8988T (cell line): ENCODE measurements at regions not wholly inside any gene's neighbourhood (a gene's known extent, or its start where the extent isn't known, plus 50 kb on each side); places are given as distances from the start of the nearest gene placed in this dataset.
"Not testable (repeated sequence)": the region's sequence is repeated elsewhere in the genome, so short reads cannot be mapped to it uniquely, and the experiment has no call there.

Experiments used
- DNase-seq: peaks from one replicate; pipeline ENCODE4 v3.0.0; 2011

DNA sequence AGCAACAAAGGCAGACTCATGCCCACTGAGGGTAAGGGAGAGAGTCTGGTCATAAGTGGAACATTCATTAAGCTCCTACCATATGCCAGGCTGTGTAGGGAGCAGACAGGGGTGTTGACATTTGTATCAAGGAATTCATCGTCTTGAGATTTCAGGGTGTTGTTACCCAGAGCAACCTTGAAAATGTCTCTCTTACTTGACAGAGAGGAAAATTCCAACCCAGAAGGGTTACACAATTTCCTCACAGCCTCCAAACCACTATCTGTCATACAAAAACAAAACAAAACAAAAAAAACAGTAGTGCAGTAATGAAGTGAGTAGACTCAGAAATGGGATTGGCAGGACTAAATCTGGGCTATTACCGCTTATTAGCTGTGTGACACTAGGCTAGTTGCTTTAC lies 113.2 kb downstream of the MIAT start:
- DNase-seq: no peak

DNA sequence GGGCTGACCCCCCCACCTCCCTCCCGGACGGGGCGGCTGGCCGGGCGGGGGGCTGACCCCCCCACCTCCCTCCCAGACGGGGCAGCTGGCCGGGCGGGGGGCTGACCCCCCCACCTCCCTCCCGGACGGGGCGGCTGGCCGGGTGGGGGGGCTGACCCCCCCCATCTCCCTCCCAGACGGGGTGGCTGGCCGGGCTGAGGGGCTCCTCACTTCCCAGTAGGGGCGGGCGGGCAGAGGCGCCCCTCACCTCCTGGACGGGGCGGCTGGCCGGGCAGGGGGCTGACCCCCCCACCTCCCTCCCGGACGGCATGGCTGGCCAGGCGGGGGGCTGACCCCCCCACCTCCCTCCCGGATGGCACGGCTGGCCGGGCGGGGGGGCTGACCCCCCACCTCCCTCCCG lies 115.7 kb downstream of the MIAT start:
- DNase-seq: not testable (repeated sequence)

- no peak for DNase-seq
Observed at GRCh38 chr22:26775394-26775793, 118.0 kb downstream of the MIAT start.

- DNase-seq: no peak
Observed at GRCh38 chr22:26777156-26777801, 119.9 kb downstream of the MIAT start.

- DNase-seq: no peak
Observed at GRCh38 chr22:26778372-26778771, 121.0 kb downstream of the MIAT start.

GRCh38 chr22:26779108-26779507 lies 121.7 kb downstream of the MIAT start:
- DNase-seq: no peak

DNA sequence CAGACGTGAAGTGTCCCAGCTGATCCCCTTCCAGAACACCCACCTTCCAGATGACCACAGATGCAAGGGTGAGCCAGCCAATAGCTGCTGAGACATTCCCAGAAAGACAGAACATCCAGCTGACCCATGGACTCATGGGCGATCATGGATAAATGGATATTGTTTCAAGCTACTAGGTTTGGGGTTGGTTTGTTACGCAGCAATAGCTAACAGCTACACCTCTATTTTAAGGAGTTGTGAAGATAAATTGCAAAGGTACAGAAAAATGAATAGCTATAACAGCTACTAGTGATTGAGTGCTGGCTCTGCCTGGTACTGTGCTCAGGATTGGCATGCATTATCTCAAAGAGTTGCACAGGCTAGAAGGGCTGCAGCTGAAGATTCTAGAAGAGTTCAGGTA lies 122.5 kb downstream of the MIAT start:
- DNase-seq: no peak

GRCh38 chr22:26780521-26780920 lies 123.1 kb downstream of the MIAT start:
- DNase-seq: no peak

GRCh38 chr22:26781062-26781461 lies 123.7 kb downstream of the MIAT start:
- DNase-seq: no peak

DNA sequence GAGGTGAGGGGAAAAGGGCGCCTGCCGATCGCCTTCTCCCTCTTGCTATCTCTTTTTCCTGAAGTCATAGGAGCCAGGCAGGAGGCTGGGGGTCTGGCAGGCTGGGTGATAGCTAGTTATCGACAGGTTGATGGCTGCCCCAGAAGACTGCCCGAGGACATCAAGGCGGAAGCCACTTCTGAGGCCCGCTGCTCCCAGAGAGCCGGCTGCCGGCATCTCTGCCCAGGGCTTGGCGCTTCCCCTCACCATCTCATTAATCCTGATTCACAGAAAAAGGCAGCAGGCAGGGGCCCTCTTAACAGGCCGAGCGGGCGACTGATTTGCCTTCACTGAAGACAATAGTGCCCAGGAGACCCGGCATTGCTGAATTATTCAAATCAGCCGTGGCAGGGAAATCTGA lies 124.2 kb downstream of the MIAT start:
- no peak for DNase-seq

- no peak for DNase-seq
Observed at GRCh38 chr22:26783885-26784284, 126.5 kb downstream of the MIAT start.

DNA sequence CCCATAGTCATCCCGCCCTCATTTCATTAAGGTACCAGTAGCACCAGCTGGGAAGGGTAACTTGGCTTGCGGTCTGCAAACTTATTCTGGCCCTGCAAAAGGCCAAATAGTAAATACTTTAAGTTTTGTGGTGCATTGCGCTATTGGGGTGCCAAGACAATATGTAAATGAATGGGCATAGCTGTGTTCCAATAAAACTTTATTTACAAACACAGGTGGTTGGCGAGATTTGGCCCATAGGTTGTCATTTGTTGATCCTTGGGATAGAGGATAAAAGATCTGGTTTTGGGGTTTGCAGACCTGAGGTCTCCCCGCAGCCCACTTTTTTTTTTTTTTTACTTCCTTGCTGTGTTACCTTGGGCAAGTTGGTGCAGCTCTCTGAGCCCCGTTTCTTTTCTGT lies 127.4 kb downstream of the MIAT start:
- no peak for DNase-seq

- DNase-seq: no peak
Observed at GRCh38 chr22:26785932-26786331, 128.5 kb downstream of the MIAT start.

DNA sequence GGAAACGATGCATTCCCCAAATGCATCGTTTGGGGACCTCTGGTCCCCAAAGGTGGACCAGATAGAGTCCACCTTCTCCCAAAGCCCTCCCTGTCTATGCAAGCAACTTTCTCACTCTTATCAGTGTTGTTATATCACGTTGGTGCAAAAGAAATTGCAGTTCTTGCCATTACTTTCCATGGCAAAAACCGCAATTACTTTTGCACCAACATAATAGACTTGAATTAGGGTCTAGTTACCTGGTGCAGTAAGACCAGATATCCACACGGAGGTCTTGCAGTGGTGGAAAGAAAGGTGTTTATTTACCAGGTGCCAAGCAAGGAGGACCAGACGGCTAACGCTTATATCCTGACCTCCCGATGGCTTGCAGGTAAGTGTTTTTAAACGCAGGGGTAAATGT lies 129.0 kb downstream of the MIAT start:
- DNase-seq: no peak

- DNase-seq: no peak
Observed at GRCh38 chr22:26789951-26790350, 132.6 kb downstream of the MIAT start.

DNA sequence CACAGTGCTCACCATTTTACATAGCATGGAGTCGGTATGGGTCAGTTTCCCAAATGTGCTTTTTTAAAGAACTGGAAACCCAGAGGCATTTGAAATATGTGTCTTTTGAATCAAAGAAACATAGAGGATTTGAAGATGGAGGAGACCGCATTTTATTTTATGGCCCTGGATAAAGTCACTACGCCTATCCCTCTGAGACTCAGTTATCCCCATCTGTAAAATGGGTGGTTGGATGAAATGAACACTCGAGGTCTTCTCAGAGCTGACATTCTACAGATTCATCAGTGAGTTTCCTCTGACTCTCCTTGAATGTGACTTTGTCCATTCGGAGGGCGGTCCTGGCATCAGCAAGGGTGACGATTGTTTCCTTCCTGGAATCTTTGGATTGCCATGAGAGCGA lies 135.1 kb downstream of the MIAT start:
- no peak for DNase-seq

DNA sequence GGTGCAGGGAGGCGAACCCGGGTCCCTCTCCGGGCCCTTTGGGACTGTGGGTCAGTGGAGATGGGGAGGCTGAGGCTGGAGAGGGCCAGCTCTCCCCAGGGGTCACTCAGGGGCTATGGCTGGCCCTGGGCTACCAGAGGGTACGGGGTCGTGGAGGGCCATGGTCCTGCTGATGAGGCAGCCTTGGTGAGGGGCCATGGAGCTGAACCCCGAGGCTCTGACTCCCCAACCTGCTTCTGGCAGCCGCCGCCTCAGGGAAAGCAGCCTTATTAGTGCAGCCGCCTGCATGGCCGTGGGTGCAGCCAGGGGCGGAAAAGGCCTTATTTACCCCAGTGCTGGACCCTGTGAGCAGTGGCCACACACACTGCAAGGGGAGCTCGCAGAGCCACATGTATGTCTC lies 139.4 kb downstream of the MIAT start:
- DNase-seq: no peak

GRCh38 chr22:26797910-26798309 lies 140.5 kb downstream of the MIAT start:
- DNase-seq: peak; percentile 38

DNA sequence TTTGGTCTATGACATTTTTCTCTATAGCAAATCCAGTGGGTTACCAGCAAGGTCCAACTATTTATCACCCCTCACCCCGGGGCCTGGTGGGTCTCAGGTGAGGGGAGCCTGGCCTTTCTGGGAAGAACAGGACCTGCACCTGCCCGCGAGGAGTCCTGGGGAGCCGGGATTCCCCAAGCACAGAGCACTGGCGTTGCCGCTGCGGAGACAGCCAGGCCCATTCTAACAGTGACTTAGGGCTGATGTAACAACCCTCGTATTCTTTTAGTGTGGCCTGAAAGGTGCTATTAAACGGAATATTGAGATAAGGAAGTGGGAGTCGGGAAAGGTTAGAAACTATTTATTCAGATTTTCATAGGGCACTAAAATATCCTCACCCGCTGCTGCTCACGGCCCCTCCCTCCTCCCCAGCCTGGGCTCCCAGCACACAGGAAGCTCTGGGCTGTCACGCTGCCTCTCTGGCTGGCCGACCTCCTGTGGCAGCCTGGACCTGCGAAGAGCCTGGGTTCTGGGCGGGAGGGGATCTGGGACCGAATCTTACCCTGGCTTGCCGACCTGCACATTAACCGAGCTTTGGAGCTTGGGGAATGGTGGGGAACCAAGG lies 141.2 kb downstream of the MIAT start:
- no peak for DNase-seq

DNA sequence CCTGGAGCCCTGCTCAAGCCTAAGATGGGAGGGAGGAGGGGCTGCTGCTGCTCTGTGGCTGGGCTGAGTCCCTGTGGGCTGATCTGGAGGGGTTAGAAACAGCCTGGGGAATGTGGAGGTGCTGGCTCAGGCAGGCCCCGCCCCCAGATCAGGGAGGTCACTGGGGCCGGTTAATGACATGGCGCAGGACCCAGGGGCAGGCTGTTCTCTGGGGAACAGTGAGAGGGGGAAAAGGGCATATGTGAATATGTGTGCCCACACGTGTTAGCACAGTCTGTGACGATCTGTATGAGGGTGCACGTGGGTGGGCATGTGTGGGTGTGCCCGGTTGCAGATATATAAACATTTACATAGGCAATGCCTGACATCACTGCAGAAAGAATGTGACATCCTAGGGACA lies 143.5 kb downstream of the MIAT start:
- no peak for DNase-seq

- DNase-seq: no peak
Observed at GRCh38 chr22:26801449-26801848, 144.1 kb downstream of the MIAT start.

- no peak for DNase-seq
Observed at GRCh38 chr22:26804315-26804714, 146.9 kb downstream of the MIAT start.

DNA sequence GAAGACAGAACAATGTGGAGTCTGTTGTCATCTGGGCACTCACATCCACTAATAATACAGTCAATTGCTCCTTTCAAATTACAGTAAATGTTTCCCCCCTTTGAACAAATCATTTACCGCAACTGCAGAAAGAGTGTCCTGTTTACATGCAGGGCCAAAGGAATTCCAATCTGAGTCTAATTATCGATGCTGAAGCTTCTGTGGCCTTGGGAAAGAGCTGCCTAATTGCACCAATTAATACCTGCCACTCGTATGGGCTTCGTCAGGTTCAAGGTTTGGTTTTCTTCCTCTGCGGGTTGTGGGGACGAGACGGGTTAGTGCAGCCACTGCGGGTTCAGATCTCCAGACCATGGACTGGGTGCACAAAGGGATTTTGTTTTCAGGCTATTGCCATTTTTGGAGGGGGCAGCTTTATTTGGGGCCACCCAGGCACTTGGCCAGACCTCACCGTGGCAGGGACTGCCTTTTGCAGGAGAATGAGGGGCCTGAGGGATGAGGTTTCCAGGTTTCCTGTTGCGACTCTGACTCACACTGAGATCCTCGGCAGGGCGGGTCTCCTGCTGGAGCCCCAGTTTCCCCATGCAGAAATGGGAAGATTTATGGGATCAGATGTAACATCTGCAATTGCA lies 147.6 kb downstream of the MIAT start:
- no peak for DNase-seq

GRCh38 chr22:26806445-26807175 lies 149.2 kb downstream of the MIAT start:
- no peak for DNase-seq
